Loucy (cell line): ENCODE measurements at regions not wholly inside any gene's neighbourhood (a gene's known extent, or its start where the extent isn't known, plus 50 kb on each side); places are given as distances from the start of the nearest gene placed in this dataset.

Source experiments
- H2AFZ ChIP-seq: fragments of 200-600 bp; sonication (generic); 2 replicates; pipeline ENCODE4 v1.6.0; 2016; ENCODE audit warnings: antibody characterized with exemption, mild to moderate bottlenecking, low read length, moderate library complexity
- H3F3A ChIP-seq: fragments of 200-600 bp; 2 replicates; pipeline ENCODE4 v1.6.0; 2016; ENCODE audit warnings: antibody characterized with exemption, low read depth, mild to moderate bottlenecking
- H3K27me3 ChIP-seq: fragments of 200-600 bp; sonication (generic); 2 replicates; pipeline ENCODE4 v1.6.1; 2014; ENCODE audit warnings: low read length, mild to moderate bottlenecking; ENCODE audit not compliant: insufficient read depth, poor library complexity, severe bottlenecking
- H3K36me3 ChIP-seq: fragments of 200-600 bp; sonication (generic); 2 replicates; pipeline ENCODE4 v1.6.1; 2016; ENCODE audit warnings: low read length; ENCODE audit not compliant: insufficient read depth
- H3K4me1 ChIP-seq: fragments of 200-600 bp; sonication (generic); 2 replicates; pipeline ENCODE4 v1.5.1; 2014; ENCODE audit warnings: low read length, mild to moderate bottlenecking; ENCODE audit not compliant: insufficient read depth, poor library complexity, severe bottlenecking
- H3K4me2 ChIP-seq: fragments of 200-600 bp; sonication (generic); 2 replicates; pipeline ENCODE4 v1.6.0; 2014; ENCODE audit warnings: antibody characterized with exemption, low read length, low read depth, mild to moderate bottlenecking; ENCODE audit not compliant: poor library complexity, severe bottlenecking
- H3K4me3 ChIP-seq: fragments of 200-600 bp; sonication (generic); 2 replicates; pipeline ENCODE4 v1.5.1; 2014; ENCODE audit warnings: low read length, mild to moderate bottlenecking, mixed read lengths; ENCODE audit not compliant: poor library complexity, severe bottlenecking
- H3K79me2 ChIP-seq: fragments of 200-600 bp; sonication (generic); 2 replicates; pipeline ENCODE4 v1.6.1; 2014; ENCODE audit warnings: low read length; ENCODE audit not compliant: insufficient read depth
- H3K9ac ChIP-seq: fragments of 200-600 bp; sonication (generic); 2 replicates; pipeline ENCODE4 v1.6.0; 2014; ENCODE audit warnings: mild to moderate bottlenecking, low read depth, low read length, moderate library complexity; ENCODE audit not compliant: poor library complexity, severe bottlenecking
- H3K9me2 ChIP-seq: fragments of 200-600 bp; sonication (generic); replicated peaks from 2 replicates; pipeline ENCODE4 v1.6.1; 2016; ENCODE audit warnings: low read depth, low read length, mixed read lengths
- H3K9me3 ChIP-seq: fragments of 200-600 bp; sonication (generic); 2 replicates; pipeline ENCODE4 v1.6.1; 2014; ENCODE audit warnings: mild to moderate bottlenecking, antibody characterized with exemption, low read length, low read depth; ENCODE audit not compliant: insufficient read depth
- H4K20me1 ChIP-seq: fragments of 200-600 bp; sonication (generic); 2 replicates; pipeline ENCODE4 v1.6.0; 2014; ENCODE audit warnings: antibody characterized with exemption, low read length, mild to moderate bottlenecking; ENCODE audit not compliant: insufficient read depth, poor library complexity, severe bottlenecking
- EZH2phosphoT487 ChIP-seq: fragments of 200-600 bp; IDR thresholded peaks from 2 replicates; pipeline ENCODE4 v1.6.1; 2018; ENCODE audit warnings: antibody characterized with exemption, mild to moderate bottlenecking, moderate library complexity, borderline replicate concordance
- TF ChIP-seq, protein P1 (sequence below): fragments of 200-600 bp; sonication (generic); conservative IDR thresholded peaks from 2 replicates; pipeline ENCODE4 v1.5.1; 2014; ENCODE audit warnings: mild to moderate bottlenecking, antibody characterized with exemption, low read length

DNA sequence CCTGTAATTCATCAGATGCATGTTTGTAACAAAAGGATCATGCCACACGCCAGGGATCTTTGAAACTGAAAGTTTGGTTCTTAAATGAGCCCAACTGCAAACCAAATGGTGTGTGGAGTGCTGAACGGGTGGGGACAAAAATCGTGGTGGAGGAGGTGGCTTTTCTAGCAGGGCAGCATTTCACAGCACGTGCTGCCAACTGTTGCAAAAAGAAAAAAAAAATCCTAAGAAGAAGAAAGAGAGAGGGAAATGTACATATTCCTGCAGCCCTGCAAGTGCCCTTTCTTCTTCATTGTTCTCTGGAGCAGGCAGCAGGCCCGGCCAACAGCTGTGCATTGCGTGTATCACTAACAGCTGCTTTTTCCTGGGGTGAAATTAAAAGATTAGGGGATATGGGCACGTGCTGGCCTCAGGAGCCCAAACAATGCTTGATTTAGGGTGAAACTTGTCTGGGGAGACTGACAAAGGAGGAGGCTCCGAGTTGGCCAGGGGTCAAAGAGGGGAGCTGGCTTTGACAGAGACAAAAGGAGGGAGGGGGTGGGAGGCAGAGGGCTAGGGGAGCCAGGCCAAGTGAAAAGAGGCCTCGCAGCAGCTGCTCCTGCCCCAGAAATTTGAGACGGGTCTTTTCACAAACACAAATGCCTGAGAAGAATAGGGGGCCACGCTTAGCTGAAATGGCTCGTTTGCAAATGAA lies 73.0 kb downstream of the GADD45G start:
- no peak for TF ChIP-seq EZH2phosphoT487
- TF ChIP-seq, protein P1, sequence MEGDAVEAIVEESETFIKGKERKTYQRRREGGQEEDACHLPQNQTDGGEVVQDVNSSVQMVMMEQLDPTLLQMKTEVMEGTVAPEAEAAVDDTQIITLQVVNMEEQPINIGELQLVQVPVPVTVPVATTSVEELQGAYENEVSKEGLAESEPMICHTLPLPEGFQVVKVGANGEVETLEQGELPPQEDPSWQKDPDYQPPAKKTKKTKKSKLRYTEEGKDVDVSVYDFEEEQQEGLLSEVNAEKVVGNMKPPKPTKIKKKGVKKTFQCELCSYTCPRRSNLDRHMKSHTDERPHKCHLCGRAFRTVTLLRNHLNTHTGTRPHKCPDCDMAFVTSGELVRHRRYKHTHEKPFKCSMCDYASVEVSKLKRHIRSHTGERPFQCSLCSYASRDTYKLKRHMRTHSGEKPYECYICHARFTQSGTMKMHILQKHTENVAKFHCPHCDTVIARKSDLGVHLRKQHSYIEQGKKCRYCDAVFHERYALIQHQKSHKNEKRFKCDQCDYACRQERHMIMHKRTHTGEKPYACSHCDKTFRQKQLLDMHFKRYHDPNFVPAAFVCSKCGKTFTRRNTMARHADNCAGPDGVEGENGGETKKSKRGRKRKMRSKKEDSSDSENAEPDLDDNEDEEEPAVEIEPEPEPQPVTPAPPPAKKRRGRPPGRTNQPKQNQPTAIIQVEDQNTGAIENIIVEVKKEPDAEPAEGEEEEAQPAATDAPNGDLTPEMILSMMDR, result no peak
- no peaks in the 10 kb centered on the region for H3K27me3 ChIP-seq
- H3K9me3 ChIP-seq, result no peaks in the 10 kb centered on the region
- no peaks in the 10 kb centered on the region for H3K36me3 ChIP-seq
- H2AFZ ChIP-seq, result no peak overlapping the region
- H3F3A ChIP-seq, result no peaks in the 10 kb centered on the region
- H3K4me2 ChIP-seq, result no peak overlapping the region
- no peaks in the 10 kb centered on the region for H4K20me1 ChIP-seq
- no peak overlapping the region for H3K4me3 ChIP-seq
- no peaks in the 10 kb centered on the region for H3K9me2 ChIP-seq
- no peak overlapping the region for H3K9ac ChIP-seq
- H3K79me2 ChIP-seq, result no peaks in the 10 kb centered on the region
- H3K4me1 ChIP-seq, result no peaks in the 10 kb centered on the region

DNA sequence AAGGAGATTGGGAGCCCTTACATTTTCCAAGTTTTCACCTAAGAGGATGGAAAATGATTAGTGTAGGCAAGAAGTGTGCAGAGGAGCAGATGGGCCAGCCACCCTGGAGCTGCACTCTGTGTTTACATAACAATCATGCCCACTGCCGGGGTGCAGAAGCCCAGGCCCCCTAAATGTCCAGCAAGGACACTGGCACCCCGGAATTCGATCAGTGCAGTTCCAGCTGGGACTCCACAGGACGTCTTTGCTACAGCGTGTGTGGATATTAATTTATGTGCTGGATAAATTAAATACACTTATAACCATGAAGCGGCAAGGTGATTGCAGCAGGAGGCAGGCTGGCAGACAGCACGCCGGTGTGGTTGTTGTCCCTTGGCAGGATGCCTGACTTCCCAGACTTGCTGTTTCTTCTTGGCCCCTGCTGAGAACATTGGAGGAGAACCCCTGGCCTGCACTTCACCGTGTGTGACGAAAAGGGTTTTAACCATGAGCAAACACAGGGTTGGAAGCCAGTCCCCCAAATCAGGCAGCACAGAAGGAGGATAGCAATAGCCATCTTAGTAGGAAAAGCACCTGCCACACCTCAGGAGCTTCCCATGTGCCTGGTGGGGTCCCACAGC lies 73.7 kb downstream of the GADD45G start:
- H3K4me3 ChIP-seq, result no peak overlapping the region
- no peaks in the 10 kb centered on the region for H3K9me2 ChIP-seq

GRCh38 chr9:89679016-89679415 lies 74.2 kb downstream of the GADD45G start:
- TF ChIP-seq, protein P1, result no peak
- no peak for TF ChIP-seq EZH2phosphoT487
- no peaks in the 10 kb centered on the region for H3K4me1 ChIP-seq
- H3K27me3 ChIP-seq, result no peaks in the 10 kb centered on the region
- H3F3A ChIP-seq, result no peaks in the 10 kb centered on the region
- H3K4me2 ChIP-seq, result no peak overlapping the region
- no peaks in the 10 kb centered on the region for H3K36me3 ChIP-seq
- no peaks in the 10 kb centered on the region for H3K79me2 ChIP-seq
- no peak overlapping the region for H3K9ac ChIP-seq
- H2AFZ ChIP-seq, result no peak overlapping the region
- no peaks in the 10 kb centered on the region for H3K9me2 ChIP-seq
- no peaks in the 10 kb centered on the region for H3K9me3 ChIP-seq
- no peaks in the 10 kb centered on the region for H4K20me1 ChIP-seq
- H3K4me3 ChIP-seq, result no peak overlapping the region

More for the DNA sequence above, 73.7 kb downstream of the GADD45G start:
- Histone ChIP-seq H3F3A (no peaks in the 10 kb centered on the region), H3K79me2 (no peaks in the 10 kb centered on the region), H2AFZ (no peak overlapping the region), H4K20me1 (no peaks in the 10 kb centered on the region), H3K4me2 (no peak overlapping the region), H3K36me3 (no peaks in the 10 kb centered on the region), H3K4me1 (no peaks in the 10 kb centered on the region), H3K9ac (no peak overlapping the region), H3K9me3 (no peaks in the 10 kb centered on the region), H3K27me3 (no peaks in the 10 kb centered on the region)
- TF ChIP-seq EZH2phosphoT487, result no peak
- TF ChIP-seq, protein P1, result no peak
